Testis (tissue), 2 donors: ENCODE measurements at regions not wholly inside any gene's neighbourhood (a gene's known extent, or its start where the extent isn't known, plus 50 kb on each side); places are given as distances from the start of the nearest gene placed in this dataset.

ENCODE experiments used
- POLR2A ChIP-seq: fragments of 450-650 bp; IDR thresholded peaks from one replicate; pipeline ENCODE4 v1.6.1; 2017; ENCODE audit warnings: antibody characterized with exemption, mild to moderate bottlenecking, moderate library complexity
- TF ChIP-seq, protein P1 (sequence below), 3 experiments: fragments of 450-650 bp in 2 of 3; fragments of 200-600 bp in 1 of 3; sonication (generic) in 1 of 3; IDR thresholded peaks; one replicate each; pipeline ENCODE4 v1.5.1; 2016 to 2019; ENCODE audit warnings: antibody characterized with exemption in 3 of 3, mild to moderate bottlenecking in 2 of 3, moderate library complexity in 1 of 3

DNA sequence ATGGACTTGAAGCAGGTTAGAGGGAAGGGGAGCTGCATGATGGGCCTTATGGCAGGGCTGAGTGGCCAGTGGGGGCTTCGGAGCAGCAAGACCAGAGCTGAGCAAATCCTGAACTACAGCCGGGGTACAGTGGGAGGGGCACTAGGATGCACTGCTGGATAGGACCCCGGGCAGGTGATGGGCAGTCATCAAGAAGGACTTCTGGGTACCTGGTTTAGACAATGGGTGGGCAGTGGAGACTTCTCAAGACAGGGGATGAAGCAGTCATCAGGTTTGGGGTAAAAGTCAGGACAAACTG lies 507.4 kb upstream of the MYT1L start:
- TF ChIP-seq, protein P1, sequence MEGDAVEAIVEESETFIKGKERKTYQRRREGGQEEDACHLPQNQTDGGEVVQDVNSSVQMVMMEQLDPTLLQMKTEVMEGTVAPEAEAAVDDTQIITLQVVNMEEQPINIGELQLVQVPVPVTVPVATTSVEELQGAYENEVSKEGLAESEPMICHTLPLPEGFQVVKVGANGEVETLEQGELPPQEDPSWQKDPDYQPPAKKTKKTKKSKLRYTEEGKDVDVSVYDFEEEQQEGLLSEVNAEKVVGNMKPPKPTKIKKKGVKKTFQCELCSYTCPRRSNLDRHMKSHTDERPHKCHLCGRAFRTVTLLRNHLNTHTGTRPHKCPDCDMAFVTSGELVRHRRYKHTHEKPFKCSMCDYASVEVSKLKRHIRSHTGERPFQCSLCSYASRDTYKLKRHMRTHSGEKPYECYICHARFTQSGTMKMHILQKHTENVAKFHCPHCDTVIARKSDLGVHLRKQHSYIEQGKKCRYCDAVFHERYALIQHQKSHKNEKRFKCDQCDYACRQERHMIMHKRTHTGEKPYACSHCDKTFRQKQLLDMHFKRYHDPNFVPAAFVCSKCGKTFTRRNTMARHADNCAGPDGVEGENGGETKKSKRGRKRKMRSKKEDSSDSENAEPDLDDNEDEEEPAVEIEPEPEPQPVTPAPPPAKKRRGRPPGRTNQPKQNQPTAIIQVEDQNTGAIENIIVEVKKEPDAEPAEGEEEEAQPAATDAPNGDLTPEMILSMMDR (IDR thresholded peaks at IDR 0.05): no peak
- no peak for TF ChIP-seq POLR2A
